ENCODE measurements at regions not wholly inside any gene's neighbourhood (a gene's known extent, or its start where the extent isn't known, plus 50 kb on each side); places are given as distances from the start of the nearest gene placed in this dataset.
"Not testable (repeated sequence)": the region's sequence is repeated elsewhere in the genome, so short reads cannot be mapped to it uniquely, and the experiment has no call there.

- ATAC-seq (replicated peaks in 1 of 2) (no peak), DNase-seq (no peak)
- no peaks in the 10 kb centered on the region for H3K36me3 Mint-ChIP-seq (ENCODE audit: insufficient read depth in 2 of 2)
- H3K27ac Mint-ChIP-seq = no peak overlapping the region
- H3K4me1 Mint-ChIP-seq (ENCODE audit: low read depth) = no peaks in the 10 kb centered on the region
- H3K27me3 Mint-ChIP-seq (ENCODE audit: low read depth) = no peaks in the 10 kb centered on the region
- no peak overlapping the region for H3K4me3 Mint-ChIP-seq
- H3K9me3 Mint-ChIP-seq = peaks cover 9 to 10% of the 10 kb centered on the region in 2 donors
Measured at GRCh38 chr4:127249066-127249766, 383.5 kb upstream of the INTU start.

GRCh38 chr4:127249767-127250108 is 383.0 kb upstream of the INTU start:
- no peaks in the 10 kb centered on the region for H3K4me1 Mint-ChIP-seq (ENCODE audit: low read depth)
- ATAC-seq (replicated peaks in 1 of 2) = no peak
- DNase-seq = no peak
- no peaks in the 10 kb centered on the region for H3K36me3 Mint-ChIP-seq (ENCODE audit: insufficient read depth in 2 of 2)
- no peak overlapping the region for H3K27ac Mint-ChIP-seq
- no peak overlapping the region for H3K4me3 Mint-ChIP-seq
- peaks cover 9 to 10% of the 10 kb centered on the region in 2 donors for H3K9me3 Mint-ChIP-seq
- no peaks in the 10 kb centered on the region for H3K27me3 Mint-ChIP-seq (ENCODE audit: low read depth)

GRCh38 chr4:127250577-127250976 is 382.2 kb upstream of the INTU start:
- no peak for ATAC-seq (replicated peaks in 1 of 2)
- no peaks in the 10 kb centered on the region for H3K27me3 Mint-ChIP-seq (ENCODE audit: low read depth)
- no peaks in the 10 kb centered on the region for H3K36me3 Mint-ChIP-seq (ENCODE audit: insufficient read depth in 2 of 2)
- peaks cover 9 to 10% of the 10 kb centered on the region in 2 donors for H3K9me3 Mint-ChIP-seq
- no peak for DNase-seq
- H3K27ac Mint-ChIP-seq = no peak overlapping the region
- H3K4me1 Mint-ChIP-seq (ENCODE audit: low read depth) = no peaks in the 10 kb centered on the region
- no peak overlapping the region for H3K4me3 Mint-ChIP-seq

- Mint-ChIP-seq H3K36me3 (ENCODE audit: insufficient read depth in 2 of 2) (no peaks in the 10 kb centered on the region), H3K27me3 (ENCODE audit: low read depth) (no peaks in the 10 kb centered on the region), H3K4me1 (ENCODE audit: low read depth) (no peaks in the 10 kb centered on the region), H3K4me3 (no peak overlapping the region), H3K27ac (no peak overlapping the region), H3K9me3 (peaks cover 5% of the 10 kb centered on the region in 2 donors)
- ATAC-seq (replicated peaks in 1 of 2) (no peak), DNase-seq (no peak)
Measured at GRCh38 chr4:127251423-127251822, 381.3 kb upstream of the INTU start.

GRCh38 chr4:127256500-127256899 is 376.3 kb upstream of the INTU start:
- no peak for ATAC-seq (replicated peaks in 1 of 2)
- Mint-ChIP-seq H3K27ac (no peak overlapping the region), H3K36me3 (ENCODE audit: insufficient read depth in 2 of 2) (no peaks in the 10 kb centered on the region), H3K4me3 (no peak overlapping the region), H3K4me1 (ENCODE audit: low read depth) (no peaks in the 10 kb centered on the region), H3K9me3 (peaks cover 3 to 7% of the 10 kb centered on the region in 2 donors), H3K27me3 (ENCODE audit: low read depth) (no peaks in the 10 kb centered on the region)
- DNase-seq = no peak

GRCh38 chr4:127261476-127261875 is 371.3 kb upstream of the INTU start:
- ATAC-seq (replicated peaks in 1 of 2) (no peak), DNase-seq (no peak)
- H3K4me3 Mint-ChIP-seq = no peak overlapping the region
- H3K27ac Mint-ChIP-seq = no peak overlapping the region
- H3K4me1 Mint-ChIP-seq (ENCODE audit: low read depth) = no peaks in the 10 kb centered on the region
- H3K27me3 Mint-ChIP-seq (ENCODE audit: low read depth) = no peaks in the 10 kb centered on the region
- H3K36me3 Mint-ChIP-seq (ENCODE audit: insufficient read depth in 2 of 2) = no peaks in the 10 kb centered on the region
- peaks cover 3 to 7% of the 10 kb centered on the region in 2 donors for H3K9me3 Mint-ChIP-seq

GRCh38 chr4:127268367-127268766 is 364.4 kb upstream of the INTU start:
- no peak overlapping the region for H3K4me3 Mint-ChIP-seq
- H3K36me3 Mint-ChIP-seq (ENCODE audit: insufficient read depth in 2 of 2) = peaks cover 0 to 2% of the 10 kb centered on the region in 2 donors
- H3K27me3 Mint-ChIP-seq (ENCODE audit: low read depth) = no peaks in the 10 kb centered on the region
- no peak for DNase-seq
- peaks cover 0 to 7% of the 10 kb centered on the region in 2 donors for H3K9me3 Mint-ChIP-seq
- no peaks in the 10 kb centered on the region for H3K4me1 Mint-ChIP-seq (ENCODE audit: low read depth)
- ATAC-seq (replicated peaks in 1 of 2) = no peak
- H3K27ac Mint-ChIP-seq = no peak overlapping the region

GRCh38 chr4:127277023-127277422 is 355.7 kb upstream of the INTU start:
- not testable (repeated sequence) for H3K4me3 Mint-ChIP-seq; DNase-seq; H3K36me3 Mint-ChIP-seq (ENCODE audit: insufficient read depth in 2 of 2); ATAC-seq (replicated peaks in 1 of 2); H3K27me3 Mint-ChIP-seq (ENCODE audit: low read depth); H3K4me1 Mint-ChIP-seq (ENCODE audit: low read depth); H3K27ac Mint-ChIP-seq
- H3K9me3 Mint-ChIP-seq = peaks cover 3 to 13% of the 10 kb centered on the region in 2 donors

GRCh38 chr4:127284236-127284635 is 348.5 kb upstream of the INTU start:
- ATAC-seq (replicated peaks in 1 of 2) (no peak), DNase-seq (no peak)
- no peaks in the 10 kb centered on the region for H3K36me3 Mint-ChIP-seq (ENCODE audit: insufficient read depth in 2 of 2)
- H3K9me3 Mint-ChIP-seq = peaks cover 7 to 9% of the 10 kb centered on the region in 2 donors
- H3K27me3 Mint-ChIP-seq (ENCODE audit: low read depth) = no peaks in the 10 kb centered on the region
- H3K27ac Mint-ChIP-seq = no peak overlapping the region
- H3K4me1 Mint-ChIP-seq (ENCODE audit: low read depth) = no peaks in the 10 kb centered on the region
- no peak overlapping the region for H3K4me3 Mint-ChIP-seq

- no peak overlapping the region for H3K4me3 Mint-ChIP-seq
- no peak overlapping the region for H3K27ac Mint-ChIP-seq
- H3K9me3 Mint-ChIP-seq = peaks cover 1 to 10% of the 10 kb centered on the region in 2 donors
- peaks cover 0 to 1% of the 10 kb centered on the region in 2 donors for H3K36me3 Mint-ChIP-seq (ENCODE audit: insufficient read depth in 2 of 2)
- DNase-seq = no peak
- H3K4me1 Mint-ChIP-seq (ENCODE audit: low read depth) = no peaks in the 10 kb centered on the region
- no peaks in the 10 kb centered on the region for H3K27me3 Mint-ChIP-seq (ENCODE audit: low read depth)
- ATAC-seq (replicated peaks in 1 of 2) = no peak
Measured at GRCh38 chr4:127291316-127291715, 341.4 kb upstream of the INTU start.

- Mint-ChIP-seq H3K4me3 (no peak overlapping the region), H3K27me3 (ENCODE audit: low read depth) (no peaks in the 10 kb centered on the region), H3K4me1 (ENCODE audit: low read depth) (no peaks in the 10 kb centered on the region), H3K9me3 (peaks cover 2 to 6% of the 10 kb centered on the region in 2 donors), H3K27ac (no peak overlapping the region), H3K36me3 (ENCODE audit: insufficient read depth in 2 of 2) (peaks cover 1 to 2% of the 10 kb centered on the region in 2 donors)
- ATAC-seq (replicated peaks in 1 of 2) (no peak), DNase-seq (no peak)
Measured at GRCh38 chr4:127293496-127293895, 339.3 kb upstream of the INTU start.

GRCh38 chr4:127304356-127304755 is 328.4 kb upstream of the INTU start:
- no peaks in the 10 kb centered on the region for H3K4me1 Mint-ChIP-seq (ENCODE audit: low read depth)
- DNase-seq (no peak), ATAC-seq (replicated peaks in 1 of 2) (no peak)
- H3K36me3 Mint-ChIP-seq (ENCODE audit: insufficient read depth in 2 of 2) = no peaks in the 10 kb centered on the region
- H3K9me3 Mint-ChIP-seq = peaks cover 11 to 13% of the 10 kb centered on the region in 2 donors
- no peak overlapping the region for H3K27ac Mint-ChIP-seq
- no peaks in the 10 kb centered on the region for H3K27me3 Mint-ChIP-seq (ENCODE audit: low read depth)
- no peak overlapping the region for H3K4me3 Mint-ChIP-seq

- no peaks in the 10 kb centered on the region for H3K27me3 Mint-ChIP-seq (ENCODE audit: low read depth)
- ATAC-seq (replicated peaks in 1 of 2) (no peak), DNase-seq (no peak)
- H3K4me1 Mint-ChIP-seq (ENCODE audit: low read depth) = no peaks in the 10 kb centered on the region
- peaks cover 0 to 6% of the 10 kb centered on the region in 2 donors for H3K36me3 Mint-ChIP-seq (ENCODE audit: insufficient read depth in 2 of 2)
- H3K27ac Mint-ChIP-seq = no peak overlapping the region
- H3K4me3 Mint-ChIP-seq = no peak overlapping the region
- H3K9me3 Mint-ChIP-seq = peaks cover 20 to 22% of the 10 kb centered on the region in 2 donors
Measured at GRCh38 chr4:127307996-127308395, 324.8 kb upstream of the INTU start.

Data from activated T-cell treated with anti-CD3 and anti-CD28 coated beads, Interleukin-2, amount 50 U/mL, for 72 hours (primary cell).